ENCODE measurements at regions not wholly inside any gene's neighbourhood (a gene's known extent, or its start where the extent isn't known, plus 50 kb on each side); places are given as distances from the start of the nearest gene placed in this dataset.

GRCh38 chr3:5059782-5060181 is 62.3 kb upstream of the ARL8B start:
- Histone ChIP-seq H3K36me3 (ENCODE audit: control insufficient read depth, low read length) (no peaks in the 10 kb centered on the region), H4K20me1 (ENCODE audit: control insufficient read depth, insufficient read depth, low read depth, low read length) (no peaks in the 10 kb centered on the region), H3K4me2 (ENCODE audit: low read length) (no peak overlapping the region), H3K9me2 (replicated peaks; ENCODE audit: control insufficient read depth, low read length) (no peaks in the 10 kb centered on the region), H3F3A (ENCODE audit: control insufficient read depth, insufficient read depth) (no peaks in the 10 kb centered on the region), H3K27me3 (ENCODE audit: control insufficient read depth, low read length) (peaks cover 15% of the 10 kb centered on the region), H3K4me3 (ENCODE audit: low read length) (no peak overlapping the region), H3K4me1 (ENCODE audit: control insufficient read depth, low read length) (no peaks in the 10 kb centered on the region), H3K27ac (ENCODE audit: low read depth, low read length) (no peak overlapping the region), H3K9me3 (ENCODE audit: control insufficient read depth, insufficient read depth, low read length) (no peaks in the 10 kb centered on the region), H3K79me2 (ENCODE audit: control insufficient read depth, low read length) (no peaks in the 10 kb centered on the region)
- no peak for TF ChIP-seq EZH2phosphoT487 (IDR thresholded peaks at IDR 0.05; ENCODE audit: borderline replicate concordance, low read length)
- TF ChIP-seq CTCF (IDR thresholded peaks at IDR 0.05; ENCODE audit: low read depth, low read length, poor library complexity, severe bottlenecking) = no peak

- no peaks in the 10 kb centered on the region for H3K79me2 ChIP-seq (ENCODE audit: control insufficient read depth, low read length)
- peaks cover 13% of the 10 kb centered on the region for H3K27me3 ChIP-seq (ENCODE audit: control insufficient read depth, low read length)
- H3K36me3 ChIP-seq (ENCODE audit: control insufficient read depth, low read length) = no peaks in the 10 kb centered on the region
- no peaks in the 10 kb centered on the region for H3F3A ChIP-seq (ENCODE audit: control insufficient read depth, insufficient read depth)
- no peaks in the 10 kb centered on the region for H3K9me2 ChIP-seq (replicated peaks; ENCODE audit: control insufficient read depth, low read length)
- H3K9me3 ChIP-seq (ENCODE audit: control insufficient read depth, insufficient read depth, low read length) = no peaks in the 10 kb centered on the region
- H4K20me1 ChIP-seq (ENCODE audit: control insufficient read depth, insufficient read depth, low read depth, low read length) = no peaks in the 10 kb centered on the region
- no peaks in the 10 kb centered on the region for H3K4me1 ChIP-seq (ENCODE audit: control insufficient read depth, low read length)
- no peak overlapping the region for H3K4me2 ChIP-seq (ENCODE audit: low read length)
- no peak overlapping the region for H3K4me3 ChIP-seq (ENCODE audit: low read length)
- no peak overlapping the region for H3K27ac ChIP-seq (ENCODE audit: low read depth, low read length)
- no peak for TF ChIP-seq CTCF (IDR thresholded peaks at IDR 0.05; ENCODE audit: low read depth, low read length, poor library complexity, severe bottlenecking)
- no peak for TF ChIP-seq EZH2phosphoT487 (IDR thresholded peaks at IDR 0.05; ENCODE audit: borderline replicate concordance, low read length)
These were observed 60.9 kb upstream of the ARL8B start for GRCh38 chr3:5061218-5061569.

GRCh38 chr3:5063724-5064123 is 58.4 kb upstream of the ARL8B start:
- Histone ChIP-seq H3K36me3 (ENCODE audit: control insufficient read depth, low read length) (no peaks in the 10 kb centered on the region), H3K9me2 (replicated peaks; ENCODE audit: control insufficient read depth, low read length) (no peaks in the 10 kb centered on the region), H3K4me3 (ENCODE audit: low read length) (no peak overlapping the region), H3F3A (ENCODE audit: control insufficient read depth, insufficient read depth) (no peaks in the 10 kb centered on the region), H3K9me3 (ENCODE audit: control insufficient read depth, insufficient read depth, low read length) (no peaks in the 10 kb centered on the region), H3K4me2 (ENCODE audit: low read length) (no peak overlapping the region), H3K27ac (ENCODE audit: low read depth, low read length) (no peak overlapping the region), H3K27me3 (ENCODE audit: control insufficient read depth, low read length) (peaks cover 4% of the 10 kb centered on the region), H4K20me1 (ENCODE audit: control insufficient read depth, insufficient read depth, low read depth, low read length) (no peaks in the 10 kb centered on the region), H3K4me1 (ENCODE audit: control insufficient read depth, low read length) (no peaks in the 10 kb centered on the region), H3K79me2 (ENCODE audit: control insufficient read depth, low read length) (no peaks in the 10 kb centered on the region)
- TF ChIP-seq EZH2phosphoT487 (IDR thresholded peaks at IDR 0.05; ENCODE audit: borderline replicate concordance, low read length) = no peak
- TF ChIP-seq CTCF (IDR thresholded peaks at IDR 0.05; ENCODE audit: low read depth, low read length, poor library complexity, severe bottlenecking) = no peak

Measured in DOHH2 (cell line).